A549 (cell line): ENCODE measurements at regions not wholly inside any gene's neighbourhood (a gene's known extent, or its start where the extent isn't known, plus 50 kb on each side); places are given as distances from the start of the nearest gene placed in this dataset.

Source experiments
- BHLHE40 ChIP-seq: IDR thresholded peaks from 2 replicates; pipeline ENCODE4 v1.6.1; 2012; ENCODE audit warnings: low read depth, low read length, inconsistent platforms
- CBX8 ChIP-seq: fragments of 200-600 bp; sonication (generic); IDR thresholded peaks from 2 replicates; pipeline ENCODE4 v1.6.1; 2016
- CHD4 ChIP-seq: fragments of 200-600 bp; sonication (generic); IDR thresholded peaks from 2 replicates; pipeline ENCODE4 v1.6.1; 2016; ENCODE audit warnings: antibody characterized with exemption, mild to moderate bottlenecking, borderline replicate concordance
- ESRRA ChIP-seq: fragments of 150-350 bp; IDR thresholded peaks from 2 replicates; pipeline ENCODE4 v1.6.1; 2014; ENCODE audit warnings: mild to moderate bottlenecking, low read length, borderline replicate concordance
- KDM5A ChIP-seq: fragments of 200-600 bp; sonication (generic); IDR thresholded peaks from 2 replicates; pipeline ENCODE4 v1.6.1; 2016; ENCODE audit warnings: antibody characterized with exemption, mild to moderate bottlenecking
- POLR2A ChIP-seq: IDR thresholded peaks from 2 replicates; pipeline ENCODE4 v1.6.1; 2012; ENCODE audit warnings: mild to moderate bottlenecking, low read length
- RCOR1 ChIP-seq: fragments of 150-350 bp; IDR thresholded peaks from 2 replicates; pipeline ENCODE4 v1.6.1; 2014; ENCODE audit warnings: antibody characterized with exemption, low read length, low read depth
- RFX5 ChIP-seq: fragments of 450-650 bp; IDR thresholded peaks from 2 replicates; pipeline ENCODE4 v1.7.1; 2014; ENCODE audit warnings: antibody characterized with exemption, mild to moderate bottlenecking, moderate library complexity
- SREBF2 ChIP-seq: fragments of 450-650 bp; IDR thresholded peaks from 2 replicates; pipeline ENCODE4 v1.6.1; 2014; ENCODE audit warnings: mild to moderate bottlenecking, moderate library complexity
- TF ChIP-seq, protein P1 (sequence below): fragments of >200 bp; sonication (Bioruptor Twin); formaldehyde crosslinking; IDR thresholded peaks from 3 replicates; pipeline ENCODE4 v1.5.1; 2016
- TF ChIP-seq, protein P2 (sequence below): fragments of 250-450 bp; sonication (Bioruptor Pico); IDR thresholded peaks from 2 replicates; pipeline ENCODE4 v1.5.0; 2021; ENCODE audit warnings: mild to moderate bottlenecking, moderate library complexity, borderline replicate concordance
- TF ChIP-seq, protein P3 (sequence below): fragments of 450-650 bp; IDR thresholded peaks from 2 replicates; pipeline ENCODE4 v1.6.1; 2014; ENCODE audit warnings: antibody characterized with exemption
- TF ChIP-seq, protein P4 (sequence below): fragments of 200-600 bp; sonication (generic); IDR thresholded peaks from 2 replicates; pipeline ENCODE4 v1.6.1; 2016; ENCODE audit warnings: antibody characterized with exemption, mild to moderate bottlenecking, moderate library complexity

DNA sequence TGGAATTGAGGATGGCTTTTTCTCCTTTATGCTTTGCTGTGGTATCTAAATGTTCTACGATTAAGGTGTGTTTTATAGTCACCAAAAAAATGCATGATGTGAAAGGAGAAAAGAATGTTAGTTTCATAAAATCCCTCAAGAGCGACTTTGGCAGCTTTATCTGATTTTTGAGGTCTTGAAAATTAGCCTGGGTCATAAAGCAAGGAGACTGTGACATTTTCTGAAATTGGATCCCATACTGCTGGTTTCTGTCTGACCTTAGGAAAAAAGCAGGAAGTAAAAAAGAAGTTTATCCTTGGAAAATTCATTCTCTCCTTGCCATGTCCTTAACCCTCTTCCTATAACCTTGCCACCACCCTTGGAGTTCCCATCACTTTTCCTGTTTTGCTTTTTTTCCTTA is 525.3 kb downstream of the CD83 start:
- TF ChIP-seq, protein P1, sequence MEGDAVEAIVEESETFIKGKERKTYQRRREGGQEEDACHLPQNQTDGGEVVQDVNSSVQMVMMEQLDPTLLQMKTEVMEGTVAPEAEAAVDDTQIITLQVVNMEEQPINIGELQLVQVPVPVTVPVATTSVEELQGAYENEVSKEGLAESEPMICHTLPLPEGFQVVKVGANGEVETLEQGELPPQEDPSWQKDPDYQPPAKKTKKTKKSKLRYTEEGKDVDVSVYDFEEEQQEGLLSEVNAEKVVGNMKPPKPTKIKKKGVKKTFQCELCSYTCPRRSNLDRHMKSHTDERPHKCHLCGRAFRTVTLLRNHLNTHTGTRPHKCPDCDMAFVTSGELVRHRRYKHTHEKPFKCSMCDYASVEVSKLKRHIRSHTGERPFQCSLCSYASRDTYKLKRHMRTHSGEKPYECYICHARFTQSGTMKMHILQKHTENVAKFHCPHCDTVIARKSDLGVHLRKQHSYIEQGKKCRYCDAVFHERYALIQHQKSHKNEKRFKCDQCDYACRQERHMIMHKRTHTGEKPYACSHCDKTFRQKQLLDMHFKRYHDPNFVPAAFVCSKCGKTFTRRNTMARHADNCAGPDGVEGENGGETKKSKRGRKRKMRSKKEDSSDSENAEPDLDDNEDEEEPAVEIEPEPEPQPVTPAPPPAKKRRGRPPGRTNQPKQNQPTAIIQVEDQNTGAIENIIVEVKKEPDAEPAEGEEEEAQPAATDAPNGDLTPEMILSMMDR: no peak
- no peak for TF ChIP-seq SREBF2
- no peak for TF ChIP-seq CHD4
- TF ChIP-seq KDM5A: no peak
- TF ChIP-seq RCOR1: no peak
- no peak for TF ChIP-seq ESRRA
- no peak for TF ChIP-seq POLR2A
- no peak for TF ChIP-seq CBX8
- TF ChIP-seq RFX5: no peak
- TF ChIP-seq BHLHE40: no peak
- TF ChIP-seq, protein P2, sequence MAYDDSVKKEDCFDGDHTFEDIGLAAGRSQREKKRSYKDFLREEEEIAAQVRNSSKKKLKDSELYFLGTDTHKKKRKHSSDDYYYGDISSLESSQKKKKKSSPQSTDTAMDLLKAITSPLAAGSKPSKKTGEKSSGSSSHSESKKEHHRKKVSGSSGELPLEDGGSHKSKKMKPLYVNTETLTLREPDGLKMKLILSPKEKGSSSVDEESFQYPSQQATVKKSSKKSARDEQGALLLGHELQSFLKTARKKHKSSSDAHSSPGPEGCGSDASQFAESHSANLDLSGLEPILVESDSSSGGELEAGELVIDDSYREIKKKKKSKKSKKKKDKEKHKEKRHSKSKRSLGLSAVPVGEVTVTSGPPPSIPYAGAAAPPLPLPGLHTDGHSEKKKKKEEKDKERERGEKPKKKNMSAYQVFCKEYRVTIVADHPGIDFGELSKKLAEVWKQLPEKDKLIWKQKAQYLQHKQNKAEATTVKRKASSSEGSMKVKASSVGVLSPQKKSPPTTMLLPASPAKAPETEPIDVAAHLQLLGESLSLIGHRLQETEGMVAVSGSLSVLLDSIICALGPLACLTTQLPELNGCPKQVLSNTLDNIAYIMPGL (CRISPR knock-in tag): no peak
- TF ChIP-seq, protein P3, sequence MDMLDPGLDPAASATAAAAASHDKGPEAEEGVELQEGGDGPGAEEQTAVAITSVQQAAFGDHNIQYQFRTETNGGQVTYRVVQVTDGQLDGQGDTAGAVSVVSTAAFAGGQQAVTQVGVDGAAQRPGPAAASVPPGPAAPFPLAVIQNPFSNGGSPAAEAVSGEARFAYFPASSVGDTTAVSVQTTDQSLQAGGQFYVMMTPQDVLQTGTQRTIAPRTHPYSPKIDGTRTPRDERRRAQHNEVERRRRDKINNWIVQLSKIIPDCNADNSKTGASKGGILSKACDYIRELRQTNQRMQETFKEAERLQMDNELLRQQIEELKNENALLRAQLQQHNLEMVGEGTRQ: no peak
- TF ChIP-seq, protein P4, sequence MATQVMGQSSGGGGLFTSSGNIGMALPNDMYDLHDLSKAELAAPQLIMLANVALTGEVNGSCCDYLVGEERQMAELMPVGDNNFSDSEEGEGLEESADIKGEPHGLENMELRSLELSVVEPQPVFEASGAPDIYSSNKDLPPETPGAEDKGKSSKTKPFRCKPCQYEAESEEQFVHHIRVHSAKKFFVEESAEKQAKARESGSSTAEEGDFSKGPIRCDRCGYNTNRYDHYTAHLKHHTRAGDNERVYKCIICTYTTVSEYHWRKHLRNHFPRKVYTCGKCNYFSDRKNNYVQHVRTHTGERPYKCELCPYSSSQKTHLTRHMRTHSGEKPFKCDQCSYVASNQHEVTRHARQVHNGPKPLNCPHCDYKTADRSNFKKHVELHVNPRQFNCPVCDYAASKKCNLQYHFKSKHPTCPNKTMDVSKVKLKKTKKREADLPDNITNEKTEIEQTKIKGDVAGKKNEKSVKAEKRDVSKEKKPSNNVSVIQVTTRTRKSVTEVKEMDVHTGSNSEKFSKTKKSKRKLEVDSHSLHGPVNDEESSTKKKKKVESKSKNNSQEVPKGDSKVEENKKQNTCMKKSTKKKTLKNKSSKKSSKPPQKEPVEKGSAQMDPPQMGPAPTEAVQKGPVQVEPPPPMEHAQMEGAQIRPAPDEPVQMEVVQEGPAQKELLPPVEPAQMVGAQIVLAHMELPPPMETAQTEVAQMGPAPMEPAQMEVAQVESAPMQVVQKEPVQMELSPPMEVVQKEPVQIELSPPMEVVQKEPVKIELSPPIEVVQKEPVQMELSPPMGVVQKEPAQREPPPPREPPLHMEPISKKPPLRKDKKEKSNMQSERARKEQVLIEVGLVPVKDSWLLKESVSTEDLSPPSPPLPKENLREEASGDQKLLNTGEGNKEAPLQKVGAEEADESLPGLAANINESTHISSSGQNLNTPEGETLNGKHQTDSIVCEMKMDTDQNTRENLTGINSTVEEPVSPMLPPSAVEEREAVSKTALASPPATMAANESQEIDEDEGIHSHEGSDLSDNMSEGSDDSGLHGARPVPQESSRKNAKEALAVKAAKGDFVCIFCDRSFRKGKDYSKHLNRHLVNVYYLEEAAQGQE: no peak
